ENCODE measurements at regions not wholly inside any gene's neighbourhood (a gene's known extent, or its start where the extent isn't known, plus 50 kb on each side); places are given as distances from the start of the nearest gene placed in this dataset.

- no peak for TF ChIP-seq CTCF (IDR thresholded peaks at IDR 0.05)
- no peak for TF ChIP-seq SREBF2 (IDR thresholded peaks at IDR 0.05)
- TF ChIP-seq TP53 (CRISPR knock-in tag; IDR thresholded peaks at IDR 0.05): no peak
- no peak for TF ChIP-seq KDM5A (IDR thresholded peaks at IDR 0.05)
- no peak for TF ChIP-seq RFX5 (IDR thresholded peaks at IDR 0.05)
- no peak for TF ChIP-seq POLR2A (IDR thresholded peaks at IDR 0.05; ENCODE audit: low read length)
- no peak for TF ChIP-seq CHD2 (IDR thresholded peaks at IDR 0.05; ENCODE audit: low read length, partially characterized antibody)
- TF ChIP-seq SMC3 (IDR thresholded peaks at IDR 0.05): no peak
- no peak for TF ChIP-seq HOXA7 (CRISPR knock-in tag; IDR thresholded peaks at IDR 0.05)
- TF ChIP-seq RCOR1 (IDR thresholded peaks at IDR 0.05; ENCODE audit: low read depth, low read length): no peak
Observed at GRCh38 chr6:137734005-137734874, 132.8 kb upstream of the TNFAIP3 start.

Measured in A549 (cell line).